NB4 (cell line): ENCODE measurements at regions not wholly inside any gene's neighbourhood (a gene's known extent, or its start where the extent isn't known, plus 50 kb on each side); places are given as distances from the start of the nearest gene placed in this dataset.

ENCODE experiments used
- DNase-seq: peaks from one replicate; pipeline ENCODE4 v3.0.0; 2010; ENCODE audit warnings: low read depth
- H3K4me3 ChIP-seq: one replicate; pipeline ENCODE4 v1.5.1; 2011; ENCODE audit warnings: mild to moderate bottlenecking, low read depth, low read length, moderate library complexity
- MAX ChIP-seq: IDR thresholded peaks from 2 replicates; pipeline ENCODE4 v1.6.1; 2011; ENCODE audit warnings: low read depth, low read length
- MYC ChIP-seq: IDR thresholded peaks from 2 replicates; pipeline ENCODE4 v1.6.1; 2011; ENCODE audit warnings: low read depth, low read length
- POLR2A ChIP-seq: IDR thresholded peaks from 2 replicates; pipeline ENCODE4 v1.6.1; 2011; ENCODE audit warnings: mild to moderate bottlenecking; ENCODE audit not compliant: insufficient read length; ENCODE audit errors: extremely low read depth
- TF ChIP-seq, protein P1 (sequence below): IDR thresholded peaks from one replicate; pipeline ENCODE4 v1.5.1; 2012; ENCODE audit warnings: low read depth, low read length

DNA sequence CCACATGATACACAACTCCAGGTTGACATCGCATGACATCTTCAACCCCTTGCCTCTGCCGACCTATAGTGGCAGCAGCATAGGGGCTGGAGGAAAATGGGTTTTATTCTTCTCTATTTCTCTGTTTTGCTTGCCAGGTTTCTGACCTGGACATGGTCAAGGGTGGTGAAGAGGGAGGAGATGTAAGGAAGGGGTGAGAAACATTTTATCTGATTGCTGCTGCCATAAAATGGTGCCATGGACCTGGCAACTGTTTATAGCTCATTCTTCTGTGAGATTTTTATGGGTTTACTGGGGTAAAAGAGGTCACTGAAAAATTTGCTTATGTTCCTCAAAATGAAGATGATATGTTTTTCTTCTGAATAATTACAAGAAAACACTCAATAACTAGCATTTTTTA, 266.7 kb upstream of the FOXQ1 start:
- no peak for TF ChIP-seq POLR2A
- TF ChIP-seq, protein P1, sequence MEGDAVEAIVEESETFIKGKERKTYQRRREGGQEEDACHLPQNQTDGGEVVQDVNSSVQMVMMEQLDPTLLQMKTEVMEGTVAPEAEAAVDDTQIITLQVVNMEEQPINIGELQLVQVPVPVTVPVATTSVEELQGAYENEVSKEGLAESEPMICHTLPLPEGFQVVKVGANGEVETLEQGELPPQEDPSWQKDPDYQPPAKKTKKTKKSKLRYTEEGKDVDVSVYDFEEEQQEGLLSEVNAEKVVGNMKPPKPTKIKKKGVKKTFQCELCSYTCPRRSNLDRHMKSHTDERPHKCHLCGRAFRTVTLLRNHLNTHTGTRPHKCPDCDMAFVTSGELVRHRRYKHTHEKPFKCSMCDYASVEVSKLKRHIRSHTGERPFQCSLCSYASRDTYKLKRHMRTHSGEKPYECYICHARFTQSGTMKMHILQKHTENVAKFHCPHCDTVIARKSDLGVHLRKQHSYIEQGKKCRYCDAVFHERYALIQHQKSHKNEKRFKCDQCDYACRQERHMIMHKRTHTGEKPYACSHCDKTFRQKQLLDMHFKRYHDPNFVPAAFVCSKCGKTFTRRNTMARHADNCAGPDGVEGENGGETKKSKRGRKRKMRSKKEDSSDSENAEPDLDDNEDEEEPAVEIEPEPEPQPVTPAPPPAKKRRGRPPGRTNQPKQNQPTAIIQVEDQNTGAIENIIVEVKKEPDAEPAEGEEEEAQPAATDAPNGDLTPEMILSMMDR, result no peak
- no peak for TF ChIP-seq MAX
- no peak for TF ChIP-seq MYC
- DNase-seq, result no peak
- H3K4me3 ChIP-seq, result no peak overlapping the region

- no peak for DNase-seq
Measured at GRCh38 chr6:1044040-1044836, 267.7 kb upstream of the FOXQ1 start.

DNA sequence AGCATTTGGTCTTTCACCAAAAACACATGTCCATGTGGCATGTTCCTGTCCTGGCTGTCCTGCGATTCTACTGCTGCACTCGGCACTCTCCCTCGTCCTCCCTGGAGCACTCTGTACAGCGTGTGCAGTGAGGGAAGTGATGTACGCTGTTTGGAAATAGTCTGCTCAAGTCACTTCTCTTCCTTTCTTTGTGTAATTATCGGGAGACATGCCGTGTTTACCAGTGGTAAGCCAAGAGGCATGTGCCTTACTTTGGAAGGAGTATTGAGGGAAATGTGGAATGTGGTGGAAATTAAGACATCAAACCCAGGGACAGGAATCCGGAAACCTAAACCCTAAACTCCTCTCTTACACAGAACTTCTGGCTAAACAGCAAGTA, 268.5 kb upstream of the FOXQ1 start:
- no peak overlapping the region for H3K4me3 ChIP-seq
- DNase-seq, result no peak
- TF ChIP-seq MAX, result no peak
- no peak for TF ChIP-seq POLR2A
- no peak for TF ChIP-seq MYC
- TF ChIP-seq, protein P1, result no peak

More at GRCh38 chr6:1044040-1044836, 267.7 kb upstream of the FOXQ1 start:
- TF ChIP-seq, protein P1, result no peak
- TF ChIP-seq POLR2A (no peak), MYC (no peak), MAX (no peak)
- no peak overlapping the region for H3K4me3 ChIP-seq

- no peak for DNase-seq
- no peak overlapping the region for H3K4me3 ChIP-seq
- TF ChIP-seq MAX, result no peak
- TF ChIP-seq, protein P1, result no peak
- no peak for TF ChIP-seq MYC
- TF ChIP-seq POLR2A, result no peak
Measured at GRCh38 chr6:1042583-1043457, 269.1 kb upstream of the FOXQ1 start.

DNA sequence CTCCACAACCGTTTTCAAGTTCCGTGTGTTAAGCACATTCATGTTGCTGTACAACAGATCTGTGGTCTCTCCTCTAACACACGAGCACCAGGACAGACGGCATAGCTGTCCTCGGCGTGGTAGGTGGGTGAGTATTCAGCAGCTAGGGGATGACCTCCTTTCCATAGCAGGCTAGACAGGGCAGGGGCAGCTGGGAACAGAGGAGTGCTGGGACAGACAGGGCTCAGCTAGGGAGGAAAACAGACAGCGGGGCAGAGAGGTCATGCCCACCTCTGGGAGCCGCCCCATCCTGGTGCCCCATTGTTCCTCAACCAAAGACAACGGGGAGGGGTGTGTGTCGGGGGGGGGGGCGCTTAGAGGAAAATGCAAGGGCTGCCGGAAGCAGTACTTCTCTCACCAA, 271.5 kb upstream of the FOXQ1 start:
- no peak for DNase-seq
- TF ChIP-seq POLR2A, result no peak
- TF ChIP-seq MYC, result no peak
- TF ChIP-seq MAX, result no peak
- TF ChIP-seq, protein P1, result no peak
- H3K4me3 ChIP-seq, result no peak overlapping the region
